MM.1S (cell line): ENCODE measurements at regions not wholly inside any gene's neighbourhood (a gene's known extent, or its start where the extent isn't known, plus 50 kb on each side); places are given as distances from the start of the nearest gene placed in this dataset.

Experiments
- CTCF ChIP-seq: fragments of 300-600 bp; sonication (generic); IDR thresholded peaks from 2 replicates; pipeline ENCODE4 v1.5.1; 2016; ENCODE audit warnings: antibody characterized with exemption, low read length, mixed read lengths
- EZH2 ChIP-seq: fragments of 300-600 bp; sonication (generic); optimal IDR thresholded peaks from 2 replicates; pipeline ENCODE3; 2017; ENCODE audit warnings: low read depth, mild to moderate bottlenecking, antibody characterized with exemption, low read length, mixed read lengths

GRCh38 chr4:11166606-11167005 is 262.1 kb downstream of the HS3ST1 start:
- TF ChIP-seq EZH2 (no peak), CTCF (no peak)
